HepG2 (cell line): ENCODE measurements at regions not wholly inside any gene's neighbourhood (a gene's known extent, or its start where the extent isn't known, plus 50 kb on each side); places are given as distances from the start of the nearest gene placed in this dataset.

Experiments used
- ATAC-seq: fragments of 200-7000 bp; cut with Tn5 transposase; 3 replicates; pipeline ENCODE4 v1.9.1; 2020; ENCODE audit warnings: mild to moderate bottlenecking, moderate library complexity
- BruUV-seq: library from RNA; stranded (reverse); fragments of 400-500 nt; replicated peaks from 2 replicates; lab custom pipeline; 2021; lab: Mats Ljungman, UMichigan
- CTCF ChIA-PET: fragments of 300-600 bp; formaldehyde crosslinking; extraction: SDS; loops from one replicate; lab custom pipeline; 2021; ENCODE audit warnings: low total read pairs, inconsistent platforms, low intra/inter-chr PET ratio; lab: Yijun Ruan, JAX
- POLR2A ChIA-PET: fragments of 350-600 bp; sonication (Branson Sonifier 250); formaldehyde crosslinking; loops from one replicate; lab custom pipeline; 2020; ENCODE audit warnings: antibody characterized with exemption, inconsistent platforms; lab: Yijun Ruan, JAX
- DNase-seq: peaks from one replicate; pipeline ENCODE4 v3.0.0-alpha.2; 2015; ENCODE audit warnings: low spot score
- FAIRE-seq: peaks from 3 replicates; lab custom pipeline; 2011; peaks lifted over from hg19 to GRCh38; lab: Jason Lieb, UNC
- H2AFZ ChIP-seq: one replicate; pipeline ENCODE4 v1.6.1; 2011; ENCODE audit warnings: low read length, inconsistent platforms
- H3K27ac ChIP-seq: fragments of 300-600 bp; 3 replicates; pipeline ENCODE4 v1.8.0; 2011; ENCODE audit warnings: mixed run types, mild to moderate bottlenecking, mixed read lengths, low read length, inconsistent platforms; ENCODE audit not compliant: insufficient read depth; ENCODE audit errors: extremely low read length
- H3K27me3 ChIP-seq, 2 experiments: fragments of 200-600 bp in 1 of 2; 2 replicates in 1 of 2; 3 replicates in 1 of 2; pipeline versions ENCODE4 v1.6.0 to v1.8.0; 2011; ENCODE audit warnings: low read length in 2 of 2, mild to moderate bottlenecking in 2 of 2, moderate library complexity in 2 of 2, inconsistent platforms in 1 of 2; ENCODE audit not compliant: insufficient read depth in 2 of 2, control insufficient read depth in 1 of 2
- H3K36me3 ChIP-seq, 2 experiments: fragments of 200-600 bp in 1 of 2; replicated peaks in 1 of 2; 2 replicates in 1 of 2; 3 replicates in 1 of 2; pipeline versions ENCODE4 v1.5.1 to v1.8.0; 2011; ENCODE audit warnings: low read length in 2 of 2, inconsistent platforms in 1 of 2; ENCODE audit not compliant: insufficient read depth in 2 of 2, control insufficient read depth in 1 of 2
- H3K4me1 ChIP-seq: 2 replicates; pipeline ENCODE4 v1.5.1; 2012; ENCODE audit warnings: low read length, inconsistent platforms; ENCODE audit not compliant: insufficient read depth
- H3K4me2 ChIP-seq: 2 replicates; pipeline ENCODE4 v1.6.0; 2011; ENCODE audit warnings: low read depth, low read length, inconsistent platforms
- H3K4me3 ChIP-seq, 3 experiments: fragments of 200-600 bp in 1 of 3; sonication (generic), shearing (Covaris generic) in 1 of 3; replicated peaks in 1 of 3; 2 replicates each; pipeline ENCODE4 v1.5.1; 2011 to 2016; ENCODE audit warnings: low read length in 3 of 3, inconsistent platforms in 2 of 3, low read depth in 2 of 3, mild to moderate bottlenecking in 2 of 3, control low read depth in 1 of 3, mixed read lengths in 1 of 3; ENCODE audit not compliant: insufficient read depth in 1 of 3
- H3K79me2 ChIP-seq: one replicate; pipeline ENCODE4 v1.6.1; 2011; ENCODE audit warnings: low read length, inconsistent platforms; ENCODE audit not compliant: insufficient read depth
- H3K9ac ChIP-seq: 2 replicates; pipeline ENCODE4 v1.6.0; 2011; ENCODE audit warnings: mild to moderate bottlenecking, low read depth, low read length, inconsistent platforms; ENCODE audit not compliant: insufficient read depth
- H3K9me3 ChIP-seq: 2 replicates; pipeline ENCODE4 v1.5.1; 2012; ENCODE audit warnings: mild to moderate bottlenecking, low read length
- H4K20me1 ChIP-seq: 2 replicates; pipeline ENCODE4 v1.6.0; 2011; ENCODE audit warnings: inconsistent platforms, mild to moderate bottlenecking, low read length, moderate library complexity; ENCODE audit not compliant: insufficient read depth
- ETV6 ChIP-seq: sonication (generic); formaldehyde crosslinking; conservative IDR thresholded peaks from 2 replicates; pipeline ENCODE4 v1.4.0; 2020; ENCODE audit warnings: missing genetic modification reagents
- FOSL2 ChIP-seq: sonication (generic); formaldehyde crosslinking; IDR thresholded peaks from 2 replicates; pipeline ENCODE4 v1.4.0; 2020; ENCODE audit warnings: missing genetic modification reagents
- HNRNPH1 ChIP-seq: fragments of 200-400 bp; formaldehyde crosslinking; optimal IDR thresholded peaks from 2 replicates; pipeline ENCODE3; 2017; ENCODE audit warnings: mild to moderate bottlenecking, low read depth, low read length
- MZF1 ChIP-seq: sonication (generic); formaldehyde crosslinking; IDR thresholded peaks from 2 replicates; pipeline ENCODE4 v1.8.1; 2023; ENCODE audit warnings: mild to moderate bottlenecking, missing genetic modification reagents, borderline replicate concordance
- POLR2A ChIP-seq, 2 experiments: IDR thresholded peaks; 2 replicates each; pipeline ENCODE4 v1.6.1; 2011; ENCODE audit warnings: low read depth in 2 of 2, low read length in 2 of 2, mild to moderate bottlenecking in 1 of 2, moderate library complexity in 1 of 2; ENCODE audit not compliant: insufficient read depth in 1 of 2
- REPIN1 ChIP-seq: sonication (generic); formaldehyde crosslinking; IDR thresholded peaks from 2 replicates; pipeline ENCODE4 v1.8.0; 2022; ENCODE audit warnings: missing genetic modification reagents, low read depth, mild to moderate bottlenecking, borderline replicate concordance
- ZBTB1 ChIP-seq: sonication (generic); formaldehyde crosslinking; IDR thresholded peaks from 2 replicates; pipeline ENCODE4 v1.4.0; 2020; ENCODE audit warnings: missing genetic modification reagents, borderline replicate concordance
- ZNF768 ChIP-seq: sonication (generic); formaldehyde crosslinking; IDR thresholded peaks from 2 replicates; pipeline ENCODE4 v1.4.0; 2020; ENCODE audit warnings: missing genetic modification reagents
- WGBS: methylation state at CpG from one replicate; pipeline ENCODE4 v1.1.6; 2017; ENCODE audit warnings: low lambda C conversion rate; 5-methylcytosine and 5-hydroxymethylcytosine counted together
- in situ Hi-C: cut with HindIII; loops from 2 replicates; pipeline ENCODE4 v1.10.0; 2017; ENCODE audit warnings: low pct_unique_long_range_greater_than_20kb; ENCODE audit not compliant: extremely low pct_ligation_motif_present
- intact Hi-C: fragments of 100-400 bp; cut with micrococcal nuclease; formaldehyde crosslinking; loops from one replicate; pipeline ENCODE4 v1.10.0; 2022; ENCODE audit not compliant: unreplicated experiment
- TF ChIP-seq, protein P1 (sequence below): sonication (generic); formaldehyde crosslinking; conservative IDR thresholded peaks from 2 replicates; pipeline ENCODE4 v1.8.0; 2022; ENCODE audit warnings: low read depth, missing genetic modification reagents
- TF ChIP-seq, protein P2 (sequence below): sonication (generic); formaldehyde crosslinking; IDR thresholded peaks from 2 replicates; pipeline ENCODE4 v1.5.1; 2020; ENCODE audit warnings: mild to moderate bottlenecking, missing genetic modification reagents, borderline replicate concordance

GRCh38 chr2:18176679-18177215 is 298.3 kb downstream of the KCNS3 start:
- in situ Hi-C loops (no loop called here), intact Hi-C loops (no loop called here)
- H3K4me1 ChIP-seq: no peaks in the 10 kb centered on the region
- FAIRE-seq (no peak), DNase-seq (no peak), ATAC-seq (no peak)
- no peaks in the 10 kb centered on the region for H4K20me1 ChIP-seq
- H3K4me3 ChIP-seq: no peak overlapping the region
- BruUV-seq: no TSS peak
- H3K36me3 ChIP-seq: no peaks in the 10 kb centered on the region
- WGBS: 55% methylated on average over 2 of the region's 2 CpGs
- no peaks in the 10 kb centered on the region for H3K79me2 ChIP-seq
- no peaks in the 10 kb centered on the region for H3K27me3 ChIP-seq
- no peak overlapping the region for H3K4me2 ChIP-seq
- TF ChIP-seq ETV6: no peak
- no peak for TF ChIP-seq POLR2A (IDR thresholded peaks at IDR 0.05; ENCODE audit: insufficient read depth in 1 of 2, low read depth in 2 of 2, low read length in 2 of 2)
- TF ChIP-seq, protein P1, sequence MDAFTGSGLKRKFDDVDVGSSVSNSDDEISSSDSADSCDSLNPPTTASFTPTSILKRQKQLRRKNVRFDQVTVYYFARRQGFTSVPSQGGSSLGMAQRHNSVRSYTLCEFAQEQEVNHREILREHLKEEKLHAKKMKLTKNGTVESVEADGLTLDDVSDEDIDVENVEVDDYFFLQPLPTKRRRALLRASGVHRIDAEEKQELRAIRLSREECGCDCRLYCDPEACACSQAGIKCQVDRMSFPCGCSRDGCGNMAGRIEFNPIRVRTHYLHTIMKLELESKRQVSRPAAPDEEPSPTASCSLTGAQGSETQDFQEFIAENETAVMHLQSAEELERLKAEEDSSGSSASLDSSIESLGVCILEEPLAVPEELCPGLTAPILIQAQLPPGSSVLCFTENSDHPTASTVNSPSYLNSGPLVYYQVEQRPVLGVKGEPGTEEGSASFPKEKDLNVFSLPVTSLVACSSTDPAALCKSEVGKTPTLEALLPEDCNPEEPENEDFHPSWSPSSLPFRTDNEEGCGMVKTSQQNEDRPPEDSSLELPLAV (CRISPR knock-in tag): no peak
- no peak for TF ChIP-seq REPIN1 (CRISPR knock-in tag)
- TF ChIP-seq, protein P2, sequence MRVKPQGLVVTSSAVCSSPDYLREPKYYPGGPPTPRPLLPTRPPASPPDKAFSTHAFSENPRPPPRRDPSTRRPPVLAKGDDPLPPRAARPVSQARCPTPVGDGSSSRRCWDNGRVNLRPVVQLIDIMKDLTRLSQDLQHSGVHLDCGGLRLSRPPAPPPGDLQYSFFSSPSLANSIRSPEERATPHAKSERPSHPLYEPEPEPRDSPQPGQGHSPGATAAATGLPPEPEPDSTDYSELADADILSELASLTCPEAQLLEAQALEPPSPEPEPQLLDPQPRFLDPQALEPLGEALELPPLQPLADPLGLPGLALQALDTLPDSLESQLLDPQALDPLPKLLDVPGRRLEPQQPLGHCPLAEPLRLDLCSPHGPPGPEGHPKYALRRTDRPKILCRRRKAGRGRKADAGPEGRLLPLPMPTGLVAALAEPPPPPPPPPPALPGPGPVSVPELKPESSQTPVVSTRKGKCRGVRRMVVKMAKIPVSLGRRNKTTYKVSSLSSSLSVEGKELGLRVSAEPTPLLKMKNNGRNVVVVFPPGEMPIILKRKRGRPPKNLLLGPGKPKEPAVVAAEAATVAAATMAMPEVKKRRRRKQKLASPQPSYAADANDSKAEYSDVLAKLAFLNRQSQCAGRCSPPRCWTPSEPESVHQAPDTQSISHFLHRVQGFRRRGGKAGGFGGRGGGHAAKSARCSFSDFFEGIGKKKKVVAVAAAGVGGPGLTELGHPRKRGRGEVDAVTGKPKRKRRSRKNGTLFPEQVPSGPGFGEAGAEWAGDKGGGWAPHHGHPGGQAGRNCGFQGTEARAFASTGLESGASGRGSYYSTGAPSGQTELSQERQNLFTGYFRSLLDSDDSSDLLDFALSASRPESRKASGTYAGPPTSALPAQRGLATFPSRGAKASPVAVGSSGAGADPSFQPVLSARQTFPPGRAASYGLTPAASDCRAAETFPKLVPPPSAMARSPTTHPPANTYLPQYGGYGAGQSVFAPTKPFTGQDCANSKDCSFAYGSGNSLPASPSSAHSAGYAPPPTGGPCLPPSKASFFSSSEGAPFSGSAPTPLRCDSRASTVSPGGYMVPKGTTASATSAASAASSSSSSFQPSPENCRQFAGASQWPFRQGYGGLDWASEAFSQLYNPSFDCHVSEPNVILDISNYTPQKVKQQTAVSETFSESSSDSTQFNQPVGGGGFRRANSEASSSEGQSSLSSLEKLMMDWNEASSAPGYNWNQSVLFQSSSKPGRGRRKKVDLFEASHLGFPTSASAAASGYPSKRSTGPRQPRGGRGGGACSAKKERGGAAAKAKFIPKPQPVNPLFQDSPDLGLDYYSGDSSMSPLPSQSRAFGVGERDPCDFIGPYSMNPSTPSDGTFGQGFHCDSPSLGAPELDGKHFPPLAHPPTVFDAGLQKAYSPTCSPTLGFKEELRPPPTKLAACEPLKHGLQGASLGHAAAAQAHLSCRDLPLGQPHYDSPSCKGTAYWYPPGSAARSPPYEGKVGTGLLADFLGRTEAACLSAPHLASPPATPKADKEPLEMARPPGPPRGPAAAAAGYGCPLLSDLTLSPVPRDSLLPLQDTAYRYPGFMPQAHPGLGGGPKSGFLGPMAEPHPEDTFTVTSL (CRISPR knock-in tag): no peak
- TF ChIP-seq HNRNPH1: no peak
- no peak for TF ChIP-seq ZBTB1 (CRISPR knock-in tag)
- no peak for TF ChIP-seq MZF1 (CRISPR knock-in tag)
- TF ChIP-seq FOSL2 (CRISPR knock-in tag): no peak
- no peak for TF ChIP-seq ZNF768 (CRISPR knock-in tag)
- no peak overlapping the region for H3K9ac ChIP-seq
- no peaks in the 10 kb centered on the region for H3K9me3 ChIP-seq
- H3K27ac ChIP-seq: no peak overlapping the region
- no peak overlapping the region for H2AFZ ChIP-seq
- POLR2A ChIA-PET: no interaction called here
- CTCF ChIA-PET: no interaction called here
